ENCODE measurements at regions not wholly inside any gene's neighbourhood (a gene's known extent, or its start where the extent isn't known, plus 50 kb on each side); places are given as distances from the start of the nearest gene placed in this dataset.

- H3K36me3 ChIP-seq (ENCODE audit: control insufficient read depth, insufficient read depth, low read length): no peaks in the 10 kb centered on the region
- no peaks in the 10 kb centered on the region for H3K4me1 ChIP-seq (ENCODE audit: control insufficient read depth, insufficient read depth, low read length)
- intact Hi-C loops (cut with micrococcal nuclease; ENCODE audit: unreplicated experiment) (no loop called here), in situ Hi-C loops (cut with HindIII; ENCODE audit: low pct_unique_long_range_greater_than_20kb, low sequenced_read_pairs) (no loop called here)
- DNase-seq (ENCODE audit: low read depth, low spot score) (no peak), ATAC-seq (no peak)
- no peak overlapping the region for H3K4me3 ChIP-seq (ENCODE audit: low read depth in 2 of 2, low read length in 2 of 2)
- no peaks in the 10 kb centered on the region for H3K27me3 ChIP-seq (ENCODE audit: control insufficient read depth, insufficient read depth, low read length)
- POLR2A ChIA-PET: no interaction called here
- no TSS peak for BruUV-seq (replicated peaks)
- TF ChIP-seq CTCF (IDR thresholded peaks at IDR 0.05): no peak
- no peaks in the 10 kb centered on the region for H3K9me3 ChIP-seq (ENCODE audit: control insufficient read depth, insufficient read depth, low read depth, low read length)
- CTCF ChIA-PET: no interaction called here
- no peak overlapping the region for H3K27ac ChIP-seq (ENCODE audit: low read length)
Measured at GRCh38 chr11:38491986-38492385, 1894.0 kb upstream of the RAG2 start.

GRCh38 chr11:38481391-38481790, 1883.4 kb upstream of the RAG2 start:
- Histone ChIP-seq H3K4me3 (ENCODE audit: low read depth in 2 of 2, low read length in 2 of 2) (no peak overlapping the region), H3K4me1 (ENCODE audit: control insufficient read depth, insufficient read depth, low read length) (no peaks in the 10 kb centered on the region), H3K27me3 (ENCODE audit: control insufficient read depth, insufficient read depth, low read length) (no peaks in the 10 kb centered on the region), H3K9me3 (ENCODE audit: control insufficient read depth, insufficient read depth, low read depth, low read length) (no peaks in the 10 kb centered on the region), H3K36me3 (ENCODE audit: control insufficient read depth, insufficient read depth, low read length) (no peaks in the 10 kb centered on the region), H3K27ac (ENCODE audit: low read length) (no peak overlapping the region)
- CTCF ChIA-PET: no interaction called here
- TF ChIP-seq SIN3A (IDR thresholded peaks at IDR 0.05; ENCODE audit: borderline replicate concordance, insufficient read depth, low read depth, low read length) (no peak), TCF7L2 (IDR thresholded peaks at IDR 0.05; ENCODE audit: low read depth, low read length) (no peak), CTCF (IDR thresholded peaks at IDR 0.05) (no peak), REST (IDR thresholded peaks at IDR 0.05; ENCODE audit: insufficient read depth in 1 of 2, low read depth in 2 of 2, low read length in 1 of 2) (no peak)
- POLR2A ChIA-PET: no interaction called here
- BruUV-seq (replicated peaks): no TSS peak
- in situ Hi-C loops (cut with HindIII; ENCODE audit: low pct_unique_long_range_greater_than_20kb, low sequenced_read_pairs): no loop called here
- intact Hi-C loops (cut with micrococcal nuclease; ENCODE audit: unreplicated experiment): no loop called here
- DNase-seq (ENCODE audit: low read depth, low spot score) (no peak), ATAC-seq (no peak)

All from Panc1 (cell line).